Upper lobe of left lung (tissue), 4 donors: ENCODE measurements at regions not wholly inside any gene's neighbourhood (a gene's known extent, or its start where the extent isn't known, plus 50 kb on each side); places are given as distances from the start of the nearest gene placed in this dataset.

Experiments used
- EP300 ChIP-seq, 4 donors: sonication (generic); formaldehyde crosslinking; IDR thresholded peaks; one replicate each; pipeline ENCODE4 v1.5.1; 2017; ENCODE audit warnings: antibody characterized with exemption in 4 of 4, control low read depth in 2 of 4
- POLR2A ChIP-seq, 4 donors: fragments of 450-650 bp; IDR thresholded peaks; one replicate each; pipeline ENCODE4 v1.5.1; 2016 to 2017; ENCODE audit warnings: antibody characterized with exemption in 4 of 4, mild to moderate bottlenecking in 2 of 4

GRCh38 chr4:16294455-16294854 lies 68.2 kb upstream of the TAPT1 start:
- TF ChIP-seq EP300 (IDR thresholded peaks at IDR 0.05) (no peak), POLR2A (IDR thresholded peaks at IDR 0.05) (no peak)
